Body of pancreas (tissue), 4 donors: ENCODE measurements at regions not wholly inside any gene's neighbourhood (a gene's known extent, or its start where the extent isn't known, plus 50 kb on each side); places are given as distances from the start of the nearest gene placed in this dataset.

Experiments
- CTCF ChIP-seq, 7 experiments: fragments of 450-650 bp in 4 of 7; fragments of 200-600 bp in 3 of 7; sonication (generic) in 3 of 7; IDR thresholded peaks; one replicate each; pipeline ENCODE4 v1.5.1; 2016 to 2019; ENCODE audit warnings: antibody characterized with exemption in 7 of 7
- POLR2A ChIP-seq, 3 donors: fragments of 450-650 bp; IDR thresholded peaks; one replicate each; pipeline ENCODE4 v1.6.1; 2016; ENCODE audit warnings: antibody characterized with exemption in 3 of 3, mild to moderate bottlenecking in 2 of 3

- TF ChIP-seq CTCF (IDR thresholded peaks at IDR 0.05), result no peak
- TF ChIP-seq POLR2A (IDR thresholded peaks at IDR 0.05), result no peak
These were observed 294.8 kb upstream of the G2E3 start for GRCh38 chr14:30264161-30264560.
